ENCODE measurements at regions not wholly inside any gene's neighbourhood (a gene's known extent, or its start where the extent isn't known, plus 50 kb on each side); places are given as distances from the start of the nearest gene placed in this dataset.

DNA sequence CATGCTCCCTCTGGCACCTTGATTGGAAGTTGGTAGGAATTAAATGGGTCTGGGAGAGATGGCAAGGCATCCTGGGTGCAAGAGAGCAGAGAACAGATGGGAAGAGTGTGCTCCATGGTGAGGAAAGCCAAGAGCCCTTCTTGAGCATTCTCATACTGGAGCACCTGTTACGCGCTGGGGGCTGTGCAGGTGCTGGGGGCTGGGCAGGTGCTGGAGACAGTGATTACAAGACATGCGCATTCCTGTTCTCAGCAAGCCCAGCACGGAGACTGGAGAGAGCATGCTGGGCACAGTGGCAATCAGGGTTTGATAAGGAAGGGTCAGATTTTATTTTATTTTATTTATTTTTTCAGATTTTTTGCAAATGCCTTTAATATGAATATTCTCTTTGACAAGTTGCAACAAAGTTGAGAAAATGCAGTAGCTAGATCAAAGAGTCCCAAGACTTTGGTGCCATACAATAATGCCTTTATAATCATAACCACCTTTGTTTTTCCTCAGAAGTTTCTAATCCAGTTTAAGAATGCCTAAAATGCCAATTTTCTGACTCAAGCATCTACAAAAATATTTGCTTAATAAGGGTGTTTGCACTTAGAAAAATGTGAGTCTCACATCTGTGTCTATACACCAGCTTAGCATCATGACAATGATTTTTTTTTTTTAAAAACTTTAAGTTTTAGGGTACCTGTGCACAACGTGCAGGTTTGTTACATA, 193.3 kb downstream of the RNF152 start:
- Histone ChIP-seq H3K9me3 (peaks cover 0 to 4% (median 0%) of the 10 kb centered on the region in 4 donors), H3K4me3 (no peak overlapping the region), H3K36me3 (no peaks in the 10 kb centered on the region), H3K4me1 (no peaks in the 10 kb centered on the region), H3K27me3 (no peaks in the 10 kb centered on the region), H3K27ac (no peak overlapping the region)
- intact Hi-C loops (cut with DNase I; ENCODE audit: low total_unique reads): no loop called here
- no peak for DNase-seq
- TF ChIP-seq POLR2AphosphoS5 (IDR thresholded peaks at IDR 0.05): no peak
- no peak for TF ChIP-seq POLR2A (IDR thresholded peaks at IDR 0.05)
- TF ChIP-seq, protein P1, sequence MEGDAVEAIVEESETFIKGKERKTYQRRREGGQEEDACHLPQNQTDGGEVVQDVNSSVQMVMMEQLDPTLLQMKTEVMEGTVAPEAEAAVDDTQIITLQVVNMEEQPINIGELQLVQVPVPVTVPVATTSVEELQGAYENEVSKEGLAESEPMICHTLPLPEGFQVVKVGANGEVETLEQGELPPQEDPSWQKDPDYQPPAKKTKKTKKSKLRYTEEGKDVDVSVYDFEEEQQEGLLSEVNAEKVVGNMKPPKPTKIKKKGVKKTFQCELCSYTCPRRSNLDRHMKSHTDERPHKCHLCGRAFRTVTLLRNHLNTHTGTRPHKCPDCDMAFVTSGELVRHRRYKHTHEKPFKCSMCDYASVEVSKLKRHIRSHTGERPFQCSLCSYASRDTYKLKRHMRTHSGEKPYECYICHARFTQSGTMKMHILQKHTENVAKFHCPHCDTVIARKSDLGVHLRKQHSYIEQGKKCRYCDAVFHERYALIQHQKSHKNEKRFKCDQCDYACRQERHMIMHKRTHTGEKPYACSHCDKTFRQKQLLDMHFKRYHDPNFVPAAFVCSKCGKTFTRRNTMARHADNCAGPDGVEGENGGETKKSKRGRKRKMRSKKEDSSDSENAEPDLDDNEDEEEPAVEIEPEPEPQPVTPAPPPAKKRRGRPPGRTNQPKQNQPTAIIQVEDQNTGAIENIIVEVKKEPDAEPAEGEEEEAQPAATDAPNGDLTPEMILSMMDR (IDR thresholded peaks at IDR 0.05): no peak
- no peak for TF ChIP-seq EP300 (IDR thresholded peaks at IDR 0.05)
- 90 to 93% (median 92%) methylated on average over 5 of the region's 5 CpGs for WGBS, 5 donors

DNA sequence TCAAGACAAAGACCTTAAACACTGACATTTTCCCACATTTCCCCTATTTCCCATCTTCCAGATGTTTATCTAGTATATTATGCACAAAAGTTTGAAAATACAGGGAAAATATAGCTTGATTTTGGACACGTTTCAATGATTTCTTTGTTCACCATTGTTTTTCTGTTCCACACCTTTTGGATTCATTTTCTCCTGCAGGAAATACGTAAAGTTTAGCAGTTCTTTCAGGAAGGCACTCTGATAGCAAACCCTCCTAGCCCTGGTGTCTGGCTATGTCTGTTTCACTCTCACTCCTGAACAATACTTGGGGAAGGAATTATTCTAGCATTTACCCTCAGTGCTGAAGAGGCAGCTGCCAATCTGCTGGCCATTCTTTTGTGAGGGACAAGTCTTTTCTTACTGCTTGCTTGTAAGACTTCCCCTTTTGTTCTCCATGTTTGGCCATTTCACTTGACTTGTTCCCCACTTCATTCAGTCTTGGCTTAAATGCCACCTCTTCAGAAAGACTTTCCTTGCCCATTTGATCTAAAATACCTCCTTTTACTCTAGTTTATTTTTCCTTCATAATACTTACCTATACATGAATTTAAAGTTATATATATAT, 195.4 kb downstream of the RNF152 start:
- Histone ChIP-seq H3K4me3 (no peak overlapping the region), H3K27ac (no peak overlapping the region), H3K36me3 (no peaks in the 10 kb centered on the region), H3K4me1 (no peaks in the 10 kb centered on the region), H3K27me3 (no peaks in the 10 kb centered on the region), H3K9me3 (no peaks in the 10 kb centered on the region)
- intact Hi-C loops (cut with DNase I; ENCODE audit: low total_unique reads): no loop called here
- TF ChIP-seq POLR2AphosphoS5 (IDR thresholded peaks at IDR 0.05) (no peak), EP300 (IDR thresholded peaks at IDR 0.05) (no peak), POLR2A (IDR thresholded peaks at IDR 0.05) (no peak)
- TF ChIP-seq, protein P1 (IDR thresholded peaks at IDR 0.05): no peak
- WGBS, 5 donors: 58 to 67% (median 62%) methylated on average over 2 of the region's 2 CpGs
- no peak for DNase-seq

DNA sequence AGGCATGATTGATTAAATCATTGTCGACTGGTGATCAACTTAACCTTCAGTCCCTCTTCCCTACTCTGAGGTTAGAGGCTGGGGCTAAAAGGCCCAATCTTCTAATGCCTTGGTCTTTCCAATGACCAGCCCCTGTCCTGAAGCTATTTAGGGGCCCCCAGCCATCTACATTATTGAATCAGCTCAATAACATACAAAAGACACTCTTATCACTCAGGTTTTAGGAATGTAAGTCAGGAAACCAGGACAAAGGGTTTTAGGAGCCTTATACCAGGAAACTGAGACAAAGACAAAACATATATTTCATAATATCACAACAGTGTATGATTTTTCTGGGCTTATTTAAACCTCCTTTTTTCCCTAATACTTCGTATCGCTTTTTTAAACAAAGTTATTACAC, 198.6 kb downstream of the RNF152 start:
- intact Hi-C loops (cut with DNase I; ENCODE audit: low total_unique reads): no loop called here
- H3K4me3 ChIP-seq: no peak overlapping the region
- no peaks in the 10 kb centered on the region for H3K27me3 ChIP-seq
- H3K9me3 ChIP-seq: no peaks in the 10 kb centered on the region
- WGBS, 5 donors: 67 to 87% (median 71%) methylated on average over 3 of the region's 3 CpGs
- no peak for TF ChIP-seq EP300 (IDR thresholded peaks at IDR 0.05)
- TF ChIP-seq, protein P1 (IDR thresholded peaks at IDR 0.05): no peak
- TF ChIP-seq POLR2A (IDR thresholded peaks at IDR 0.05): no peak
- TF ChIP-seq POLR2AphosphoS5 (IDR thresholded peaks at IDR 0.05): no peak
- no peaks in the 10 kb centered on the region for H3K4me1 ChIP-seq
- no peak overlapping the region for H3K27ac ChIP-seq
- no peaks in the 10 kb centered on the region for H3K36me3 ChIP-seq
- no peak for DNase-seq

DNA sequence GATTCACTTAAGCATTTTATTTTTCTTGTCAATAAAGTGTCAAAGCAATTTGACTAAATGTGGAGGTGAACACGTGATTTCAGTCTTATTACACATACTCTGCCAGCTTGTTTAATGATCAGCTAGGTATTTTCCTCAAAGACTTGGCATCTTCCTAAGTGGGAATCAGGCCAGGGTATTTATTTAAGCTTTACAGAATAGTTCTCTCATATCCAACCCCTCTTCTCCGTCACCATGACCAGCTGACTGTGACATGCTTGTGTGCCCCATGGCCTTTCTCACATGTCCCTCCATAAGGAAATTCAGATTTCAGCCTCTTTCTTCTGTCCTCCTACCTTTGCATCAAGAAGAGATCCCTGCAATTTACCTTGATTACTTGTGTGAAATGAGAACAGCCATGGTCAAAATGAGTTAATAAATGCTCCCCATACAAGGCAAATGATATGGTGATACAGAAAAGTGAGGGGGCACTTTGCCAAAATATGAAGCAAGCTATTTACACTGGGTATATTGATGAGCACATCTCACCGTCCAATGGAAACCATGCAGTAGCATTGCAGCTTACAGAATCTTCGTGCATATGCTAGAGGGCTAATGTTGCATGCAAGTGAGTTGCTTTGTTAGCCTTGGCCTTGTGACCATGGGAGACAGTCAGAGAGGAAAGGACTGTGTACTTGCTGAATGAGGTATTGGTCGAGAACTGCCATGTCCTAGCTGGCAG, 202.2 kb downstream of the RNF152 start:
- no peaks in the 10 kb centered on the region for H3K36me3 ChIP-seq
- no peak for DNase-seq
- no peak overlapping the region for H3K4me3 ChIP-seq
- TF ChIP-seq POLR2A (IDR thresholded peaks at IDR 0.05): no peak
- TF ChIP-seq, protein P1 (IDR thresholded peaks at IDR 0.05): no peak
- H3K9me3 ChIP-seq: no peaks in the 10 kb centered on the region
- no peaks in the 10 kb centered on the region for H3K4me1 ChIP-seq
- no peak overlapping the region for H3K27ac ChIP-seq
- WGBS, 5 donors: 62 to 73% (median 66%) methylated on average over 5 of the region's 5 CpGs
- intact Hi-C loops (cut with DNase I; ENCODE audit: low total_unique reads): no loop called here
- no peaks in the 10 kb centered on the region for H3K27me3 ChIP-seq
